B cell (primary cell): ENCODE measurements at regions not wholly inside any gene's neighbourhood (a gene's known extent, or its start where the extent isn't known, plus 50 kb on each side); places are given as distances from the start of the nearest gene placed in this dataset.

Experiments
- EZH2 ChIP-seq: IDR thresholded peaks from 2 replicates; pipeline ENCODE4 v1.6.1; 2012; ENCODE audit warnings: borderline replicate concordance, low read depth, mild to moderate bottlenecking, moderate library complexity, low read length; ENCODE audit not compliant: insufficient read depth, poor library complexity, severe bottlenecking
- TF ChIP-seq, protein P1 (sequence below): fragments of 200-600 bp; IDR thresholded peaks from one replicate; pipeline ENCODE4 v1.8.0; 2022; ENCODE audit warnings: antibody characterized with exemption, mild to moderate bottlenecking

DNA sequence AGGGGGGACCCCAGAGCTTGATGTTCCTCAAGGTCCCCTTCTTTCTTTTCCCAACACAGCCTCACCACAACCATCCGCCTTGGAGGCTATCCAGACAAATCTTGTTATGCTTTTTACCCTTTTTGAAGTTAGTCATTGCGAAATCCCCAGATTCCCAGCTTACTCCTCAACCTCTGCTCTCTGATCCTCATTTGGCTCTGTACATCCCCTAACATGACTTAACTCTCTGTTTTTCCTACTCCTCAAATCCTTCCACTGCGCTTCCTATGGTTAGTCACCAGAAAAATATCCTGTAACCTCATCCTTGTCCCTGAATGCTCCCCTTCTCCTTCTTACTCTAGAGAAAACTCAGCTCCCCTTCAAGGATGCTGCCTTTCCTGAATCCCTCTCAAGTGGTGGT lies 189.1 kb upstream of the POU3F1 start:
- TF ChIP-seq, protein P1, sequence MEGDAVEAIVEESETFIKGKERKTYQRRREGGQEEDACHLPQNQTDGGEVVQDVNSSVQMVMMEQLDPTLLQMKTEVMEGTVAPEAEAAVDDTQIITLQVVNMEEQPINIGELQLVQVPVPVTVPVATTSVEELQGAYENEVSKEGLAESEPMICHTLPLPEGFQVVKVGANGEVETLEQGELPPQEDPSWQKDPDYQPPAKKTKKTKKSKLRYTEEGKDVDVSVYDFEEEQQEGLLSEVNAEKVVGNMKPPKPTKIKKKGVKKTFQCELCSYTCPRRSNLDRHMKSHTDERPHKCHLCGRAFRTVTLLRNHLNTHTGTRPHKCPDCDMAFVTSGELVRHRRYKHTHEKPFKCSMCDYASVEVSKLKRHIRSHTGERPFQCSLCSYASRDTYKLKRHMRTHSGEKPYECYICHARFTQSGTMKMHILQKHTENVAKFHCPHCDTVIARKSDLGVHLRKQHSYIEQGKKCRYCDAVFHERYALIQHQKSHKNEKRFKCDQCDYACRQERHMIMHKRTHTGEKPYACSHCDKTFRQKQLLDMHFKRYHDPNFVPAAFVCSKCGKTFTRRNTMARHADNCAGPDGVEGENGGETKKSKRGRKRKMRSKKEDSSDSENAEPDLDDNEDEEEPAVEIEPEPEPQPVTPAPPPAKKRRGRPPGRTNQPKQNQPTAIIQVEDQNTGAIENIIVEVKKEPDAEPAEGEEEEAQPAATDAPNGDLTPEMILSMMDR, result no peak
- TF ChIP-seq EZH2, result no peak
